OCI-LY7 (cell line): ENCODE measurements at regions not wholly inside any gene's neighbourhood (a gene's known extent, or its start where the extent isn't known, plus 50 kb on each side); places are given as distances from the start of the nearest gene placed in this dataset.
"Not testable (repeated sequence)": the region's sequence is repeated elsewhere in the genome, so short reads cannot be mapped to it uniquely, and the experiment has no call there.

Source experiments
- BruUV-seq: library from RNA; stranded (reverse); fragments of 400-500 nt; replicated peaks from 2 replicates; lab custom pipeline; 2021; lab: Mats Ljungman, UMichigan
- CTCF ChIA-PET: fragments of 300-600 bp; sonication (Branson Sonifier 250); formaldehyde crosslinking; loops from one replicate; lab custom pipeline; 2022; ENCODE audit warnings: antibody characterized with exemption; ENCODE audit not compliant: unreplicated experiment; lab: Charles Lee
- POLR2A ChIA-PET: fragments of 300-600 bp; sonication (Branson Sonifier 250); formaldehyde crosslinking; loops from one replicate; lab custom pipeline; 2022; ENCODE audit warnings: antibody characterized with exemption; lab: Charles Lee
- DNase-seq: peaks from one replicate; pipeline ENCODE4 v3.0.0-alpha.2; 2015; ENCODE audit warnings: low spot score
- H2AFZ ChIP-seq: fragments of 200-600 bp; sonication (generic), shearing (Covaris generic); 2 replicates; pipeline ENCODE4 v1.6.1; 2014; ENCODE audit warnings: mild to moderate bottlenecking, antibody characterized with exemption, low read length, moderate library complexity
- H3K27ac ChIP-seq: fragments of 200-600 bp; sonication (generic); 2 replicates; pipeline ENCODE4 v1.5.1; 2014; ENCODE audit warnings: mixed run types, low read depth, mild to moderate bottlenecking, moderate library complexity, low read length, inconsistent platforms; ENCODE audit not compliant: poor library complexity, severe bottlenecking
- H3K36me3 ChIP-seq: fragments of 200-600 bp; sonication (generic); 2 replicates; pipeline ENCODE4 v1.6.1; 2014; ENCODE audit warnings: mild to moderate bottlenecking, antibody characterized with exemption, low read length, moderate library complexity, mixed read lengths; ENCODE audit not compliant: insufficient read depth
- H3K4me1 ChIP-seq: fragments of 200-600 bp; sonication (generic); 2 replicates; pipeline ENCODE4 v1.5.1; 2014; ENCODE audit warnings: mild to moderate bottlenecking, low read length; ENCODE audit not compliant: insufficient read depth, poor library complexity, severe bottlenecking
- H3K4me2 ChIP-seq: fragments of 200-600 bp; sonication (generic); 2 replicates; pipeline ENCODE4 v1.6.1; 2014; ENCODE audit warnings: mild to moderate bottlenecking, low read length
- H3K4me3 ChIP-seq: fragments of 200-600 bp; sonication (generic); 2 replicates; pipeline ENCODE4 v1.5.1; 2014; ENCODE audit warnings: mild to moderate bottlenecking, low read depth, low read length; ENCODE audit not compliant: poor library complexity, severe bottlenecking
- H3K79me2 ChIP-seq: fragments of 200-600 bp; sonication (generic); 2 replicates; pipeline ENCODE4 v1.6.1; 2016; ENCODE audit warnings: low read depth, mild to moderate bottlenecking, low read length, moderate library complexity, mixed read lengths; ENCODE audit not compliant: insufficient read depth
- H3K9me2 ChIP-seq: fragments of 200-600 bp; sonication (generic); 2 replicates; pipeline ENCODE4 v1.6.1; 2016; ENCODE audit warnings: mild to moderate bottlenecking, low read length, mixed read lengths; ENCODE audit not compliant: insufficient read depth
- H3K9me3 ChIP-seq: fragments of 200-600 bp; sonication (generic); 2 replicates; pipeline ENCODE4 v1.6.1; 2014; ENCODE audit warnings: mild to moderate bottlenecking, mixed run types, low read length, mixed read lengths
- H4K20me1 ChIP-seq: fragments of 200-600 bp; sonication (generic); 2 replicates; pipeline ENCODE4 v1.6.1; 2014; ENCODE audit warnings: mild to moderate bottlenecking, antibody characterized with exemption, low read length, moderate library complexity, mixed read lengths; ENCODE audit not compliant: insufficient read depth
- EZH2phosphoT487 ChIP-seq: fragments of 200-600 bp; sonication (generic); IDR thresholded peaks from 2 replicates; pipeline ENCODE4 v1.6.1; 2018; ENCODE audit warnings: low read depth, borderline replicate concordance, mild to moderate bottlenecking, mixed run types, antibody characterized with exemption, low read length, moderate library complexity, mixed read lengths
- intact Hi-C: fragments of 100-400 bp; cut with micrococcal nuclease; formaldehyde crosslinking; loops from one replicate; pipeline ENCODE4 v1.10.0; 2022; ENCODE audit not compliant: unreplicated experiment
- TF ChIP-seq, protein P1 (sequence below): fragments of 200-600 bp; sonication (generic); conservative IDR thresholded peaks from 2 replicates; pipeline ENCODE4 v1.5.1; 2014; ENCODE audit warnings: mild to moderate bottlenecking, antibody characterized with exemption, low read length, moderate library complexity, mixed read lengths

- Histone ChIP-seq H3K9me2 (no peaks in the 10 kb centered on the region), H3K4me3 (no peak overlapping the region), H4K20me1 (no peaks in the 10 kb centered on the region), H3K4me2 (no peak overlapping the region), H2AFZ (no peak overlapping the region), H3K36me3 (no peaks in the 10 kb centered on the region), H3K4me1 (no peaks in the 10 kb centered on the region), H3K79me2 (no peaks in the 10 kb centered on the region), H3K27ac (no peak overlapping the region), H3K9me3 (no peaks in the 10 kb centered on the region)
- intact Hi-C loops, result no loop called here
- ChIA-PET CTCF (no interaction called here), POLR2A (no interaction called here)
- no TSS peak for BruUV-seq
- no peak for DNase-seq
- TF ChIP-seq, protein P1, sequence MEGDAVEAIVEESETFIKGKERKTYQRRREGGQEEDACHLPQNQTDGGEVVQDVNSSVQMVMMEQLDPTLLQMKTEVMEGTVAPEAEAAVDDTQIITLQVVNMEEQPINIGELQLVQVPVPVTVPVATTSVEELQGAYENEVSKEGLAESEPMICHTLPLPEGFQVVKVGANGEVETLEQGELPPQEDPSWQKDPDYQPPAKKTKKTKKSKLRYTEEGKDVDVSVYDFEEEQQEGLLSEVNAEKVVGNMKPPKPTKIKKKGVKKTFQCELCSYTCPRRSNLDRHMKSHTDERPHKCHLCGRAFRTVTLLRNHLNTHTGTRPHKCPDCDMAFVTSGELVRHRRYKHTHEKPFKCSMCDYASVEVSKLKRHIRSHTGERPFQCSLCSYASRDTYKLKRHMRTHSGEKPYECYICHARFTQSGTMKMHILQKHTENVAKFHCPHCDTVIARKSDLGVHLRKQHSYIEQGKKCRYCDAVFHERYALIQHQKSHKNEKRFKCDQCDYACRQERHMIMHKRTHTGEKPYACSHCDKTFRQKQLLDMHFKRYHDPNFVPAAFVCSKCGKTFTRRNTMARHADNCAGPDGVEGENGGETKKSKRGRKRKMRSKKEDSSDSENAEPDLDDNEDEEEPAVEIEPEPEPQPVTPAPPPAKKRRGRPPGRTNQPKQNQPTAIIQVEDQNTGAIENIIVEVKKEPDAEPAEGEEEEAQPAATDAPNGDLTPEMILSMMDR, result no peak
- no peak for TF ChIP-seq EZH2phosphoT487
Observed at GRCh38 chr6:84825461-84825860, 61.1 kb upstream of the TBX18 start.

- H3K4me1 ChIP-seq, H3K9me3 ChIP-seq, H3K4me2 ChIP-seq, CTCF ChIA-PET, H2AFZ ChIP-seq, H3K36me3 ChIP-seq, H3K27ac ChIP-seq, H3K9me2 ChIP-seq, DNase-seq, intact Hi-C loops, H4K20me1 ChIP-seq, POLR2A ChIA-PET, H3K79me2 ChIP-seq, H3K4me3 ChIP-seq, BruUV-seq: not testable (repeated sequence)
Observed at GRCh38 chr6:84821314-84821713, 56.9 kb upstream of the TBX18 start.

DNA sequence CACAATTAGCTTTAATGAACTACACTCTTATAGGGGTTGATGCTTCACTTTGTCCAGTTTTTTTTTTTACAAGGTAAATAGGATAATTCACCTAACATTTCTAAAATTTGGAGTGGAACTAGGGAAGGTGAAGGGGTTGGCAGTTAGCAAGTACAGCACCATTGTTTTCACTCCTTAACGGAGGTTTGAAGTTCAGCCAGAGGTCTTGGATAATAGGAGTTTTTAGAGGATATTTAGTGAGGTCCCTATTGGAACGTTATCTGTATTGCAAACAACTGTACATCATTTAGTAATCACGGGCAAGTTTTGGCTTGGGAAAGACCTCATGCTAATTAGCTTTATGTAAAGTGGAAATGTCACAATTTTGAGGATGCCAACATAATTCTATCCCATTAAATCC lies 52.3 kb upstream of the TBX18 start:
- Histone ChIP-seq H4K20me1 (no peaks in the 10 kb centered on the region), H3K79me2 (no peaks in the 10 kb centered on the region), H3K27ac (no peak overlapping the region), H3K9me2 (no peaks in the 10 kb centered on the region), H3K4me1 (no peaks in the 10 kb centered on the region), H3K4me3 (no peak overlapping the region), H3K9me3 (no peaks in the 10 kb centered on the region), H3K36me3 (no peaks in the 10 kb centered on the region), H3K4me2 (no peak overlapping the region), H2AFZ (no peak overlapping the region)
- BruUV-seq, result no TSS peak
- intact Hi-C loops, result no loop called here
- ChIA-PET CTCF (no interaction called here), POLR2A (no interaction called here)
- TF ChIP-seq, protein P1, result no peak
- TF ChIP-seq EZH2phosphoT487, result no peak
- no peak for DNase-seq
